Astrocyte of the spinal cord (primary cell): ENCODE measurements at regions not wholly inside any gene's neighbourhood (a gene's known extent, or its start where the extent isn't known, plus 50 kb on each side); places are given as distances from the start of the nearest gene placed in this dataset.
A peak's percentile ranks its signal among the peaks of the same experiment; 100 is the strongest.

Experiments used
- DNase-seq: peaks from one replicate; pipeline ENCODE4 v3.0.0; 2011; ENCODE audit warnings: low read depth, low spot score
- H3K4me3 ChIP-seq: 2 replicates; pipeline ENCODE4 v1.5.1; 2011; ENCODE audit warnings: low read depth, mild to moderate bottlenecking, low read length, moderate library complexity
- in situ Hi-C: cut with HindIII; loops from 2 replicates; pipeline ENCODE4 v1.10.0; 2017; ENCODE audit warnings: low sequenced_read_pairs
- TF ChIP-seq, protein P1 (sequence below): IDR thresholded peaks from 2 replicates; pipeline ENCODE4 v1.5.1; 2012; ENCODE audit warnings: low read depth, mild to moderate bottlenecking, low read length, inconsistent platforms

DNA sequence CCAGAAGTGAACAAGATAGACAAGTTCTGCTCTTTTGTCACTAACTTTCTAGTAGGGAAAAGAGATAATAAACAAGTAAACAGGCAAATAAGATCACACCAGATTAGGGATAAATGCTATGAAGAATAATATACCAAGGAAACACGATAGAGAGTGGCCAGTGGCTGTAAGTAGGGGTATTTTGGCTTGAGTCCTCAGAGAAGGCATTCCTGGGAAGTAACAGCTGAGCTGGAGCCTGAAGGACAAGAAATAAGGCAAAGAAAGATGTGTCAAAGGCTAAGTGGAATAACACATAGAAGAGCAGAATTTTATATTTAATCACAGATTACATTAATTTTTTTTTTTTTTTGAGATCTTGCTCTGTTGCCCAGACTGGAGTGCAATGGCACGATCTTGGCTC is 366.2 kb downstream of the ZIC1 start:
- in situ Hi-C loops, result loop anchor here (25.0 kb wide), 1 partner anchor 112 kb away; no protein-coding TSS in a partner anchor
- no peak for DNase-seq
- TF ChIP-seq, protein P1, sequence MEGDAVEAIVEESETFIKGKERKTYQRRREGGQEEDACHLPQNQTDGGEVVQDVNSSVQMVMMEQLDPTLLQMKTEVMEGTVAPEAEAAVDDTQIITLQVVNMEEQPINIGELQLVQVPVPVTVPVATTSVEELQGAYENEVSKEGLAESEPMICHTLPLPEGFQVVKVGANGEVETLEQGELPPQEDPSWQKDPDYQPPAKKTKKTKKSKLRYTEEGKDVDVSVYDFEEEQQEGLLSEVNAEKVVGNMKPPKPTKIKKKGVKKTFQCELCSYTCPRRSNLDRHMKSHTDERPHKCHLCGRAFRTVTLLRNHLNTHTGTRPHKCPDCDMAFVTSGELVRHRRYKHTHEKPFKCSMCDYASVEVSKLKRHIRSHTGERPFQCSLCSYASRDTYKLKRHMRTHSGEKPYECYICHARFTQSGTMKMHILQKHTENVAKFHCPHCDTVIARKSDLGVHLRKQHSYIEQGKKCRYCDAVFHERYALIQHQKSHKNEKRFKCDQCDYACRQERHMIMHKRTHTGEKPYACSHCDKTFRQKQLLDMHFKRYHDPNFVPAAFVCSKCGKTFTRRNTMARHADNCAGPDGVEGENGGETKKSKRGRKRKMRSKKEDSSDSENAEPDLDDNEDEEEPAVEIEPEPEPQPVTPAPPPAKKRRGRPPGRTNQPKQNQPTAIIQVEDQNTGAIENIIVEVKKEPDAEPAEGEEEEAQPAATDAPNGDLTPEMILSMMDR, result no peak
- H3K4me3 ChIP-seq, result no peak overlapping the region

- DNase-seq, result peak; percentile 20
- TF ChIP-seq, protein P1, result no peak
- in situ Hi-C loops, result loop anchor here (25.0 kb wide), 1 partner anchor 111 kb away; no protein-coding TSS in a partner anchor
- no peak overlapping the region for H3K4me3 ChIP-seq
Observed at GRCh38 chr3:147775816-147776530, 366.8 kb downstream of the ZIC1 start.

DNA sequence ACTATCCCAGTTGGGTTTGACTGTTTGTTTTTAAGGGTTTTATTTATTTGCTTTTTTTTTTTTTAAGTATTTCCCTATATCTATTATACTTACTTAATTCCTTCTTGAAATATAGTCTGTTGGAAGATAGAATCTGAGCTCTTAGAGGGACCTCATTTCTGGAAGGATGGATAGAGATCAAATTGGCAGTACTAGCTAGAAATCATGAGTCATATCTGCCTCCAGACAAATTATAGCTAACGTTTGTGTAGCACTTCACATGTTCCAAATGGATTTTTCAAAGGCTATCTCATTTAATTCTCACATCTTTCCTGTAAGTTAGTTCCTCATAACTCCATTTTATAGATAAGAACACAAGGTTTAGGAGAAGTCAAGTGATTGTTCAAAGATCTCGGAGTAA is 384.7 kb downstream of the ZIC1 start:
- H3K4me3 ChIP-seq, result no peak overlapping the region
- TF ChIP-seq, protein P1, result no peak
- peak; percentile 40 for DNase-seq
- in situ Hi-C loops, result loop anchor here (25.0 kb wide), 1 partner anchor 93 kb away; no protein-coding TSS in a partner anchor

DNA sequence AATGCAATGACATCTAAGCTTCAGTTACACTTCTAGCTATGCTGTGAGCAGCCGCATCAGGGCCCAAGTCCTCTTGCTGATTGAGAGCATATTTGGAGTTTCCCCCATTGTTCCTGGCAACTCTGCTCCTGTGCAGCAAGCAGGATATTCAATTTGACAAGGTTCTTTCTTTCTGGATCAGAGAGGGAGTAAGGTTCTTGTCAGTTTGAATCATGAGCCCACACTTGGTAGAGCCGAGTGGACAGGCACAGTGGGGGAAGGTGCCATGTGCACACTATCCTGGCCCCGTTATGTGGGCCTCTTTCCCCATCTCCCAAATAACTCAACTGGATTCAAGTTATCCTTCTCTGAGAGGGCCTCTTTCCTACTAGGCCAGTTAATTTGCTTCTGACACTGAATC is 385.4 kb downstream of the ZIC1 start:
- TF ChIP-seq, protein P1, result no peak
- no peak for DNase-seq

GRCh38 chr3:147795418-147795817 is 386.3 kb downstream of the ZIC1 start:
- DNase-seq, result no peak
- in situ Hi-C loops, result loop anchor here (25.0 kb wide), 1 partner anchor 92 kb away; no protein-coding TSS in a partner anchor
- no peak overlapping the region for H3K4me3 ChIP-seq
- TF ChIP-seq, protein P1, result no peak

More for the DNA sequence above, 385.4 kb downstream of the ZIC1 start:
- H3K4me3 ChIP-seq, result no peak overlapping the region
- in situ Hi-C loops, result loop anchor here (25.0 kb wide), 1 partner anchor 93 kb away; no protein-coding TSS in a partner anchor

DNA sequence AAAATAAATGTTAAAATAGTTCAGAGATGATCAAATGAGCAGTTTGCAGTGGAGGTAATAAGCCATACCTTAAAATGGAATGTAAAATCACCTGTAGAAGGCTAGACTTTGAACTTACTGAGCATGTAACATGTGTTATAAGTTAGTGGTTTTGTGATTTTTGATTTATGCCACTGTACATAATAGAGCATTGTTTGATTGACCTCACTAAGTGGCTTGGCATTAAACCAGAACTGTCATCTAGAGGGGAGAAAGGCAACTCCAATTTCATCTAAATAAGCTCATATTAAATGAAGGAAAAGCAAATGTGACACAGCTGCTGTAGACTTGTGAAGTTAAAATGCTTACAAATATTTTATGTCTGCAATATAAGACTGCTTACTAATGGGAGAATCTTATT is 387.9 kb downstream of the ZIC1 start:
- TF ChIP-seq, protein P1, result no peak

More for the DNA sequence above, 387.9 kb downstream of the ZIC1 start:
- in situ Hi-C loops, result loop anchor here (25.0 kb wide), 1 partner anchor 90 kb away; no protein-coding TSS in a partner anchor
- no peak overlapping the region for H3K4me3 ChIP-seq
- DNase-seq, result no peak
